SK-N-SH (cell line): ENCODE measurements at regions not wholly inside any gene's neighbourhood (a gene's known extent, or its start where the extent isn't known, plus 50 kb on each side); places are given as distances from the start of the nearest gene placed in this dataset.

Experiments used
- CTCF ChIA-PET: fragments of 300-600, 350-600 bp; formaldehyde crosslinking; extraction: SDS; loops from one replicate; lab custom pipeline; 2021; lab: Yijun Ruan, JAX
- POLR2A ChIA-PET: fragments of 350-600 bp; sonication (Branson Sonifier 250); formaldehyde crosslinking; extraction: SDS; loops from one replicate; lab custom pipeline; 2020; ENCODE audit warnings: antibody characterized with exemption, inconsistent platforms; lab: Yijun Ruan, JAX
- DNase-seq: peaks from one replicate; pipeline ENCODE4 v3.0.0; 2012
- H2AFZ ChIP-seq: fragments of 200-600 bp; sonication (generic); 2 replicates; pipeline ENCODE4 v1.8.1; 2016; ENCODE audit warnings: antibody characterized with exemption, mild to moderate bottlenecking, low read depth
- H3F3A ChIP-seq: fragments of 200-600 bp; sonication (generic); replicated peaks from 2 replicates; pipeline ENCODE3; 2016; ENCODE audit warnings: antibody characterized with exemption, mild to moderate bottlenecking; ENCODE audit not compliant: insufficient read depth
- H3K27ac ChIP-seq, 2 experiments: fragments of 200-500 bp in 1 of 2; fragments of 200-600 bp in 1 of 2; sonication (Bioruptor generic) in 1 of 2; sonication (generic), shearing (Covaris generic) in 1 of 2; 2 replicates each; pipeline versions ENCODE4 v1.5.1 to v1.6.1; 2014 to 2016; ENCODE audit warnings: low read depth in 2 of 2, inconsistent platforms in 1 of 2, low read length in 1 of 2, mild to moderate bottlenecking in 1 of 2, mixed read lengths in 1 of 2
- H3K27me3 ChIP-seq: fragments of 200-600 bp; sonication (generic), shearing (Covaris generic); 2 replicates; pipeline ENCODE4 v1.6.1; 2016; ENCODE audit warnings: mixed run types; ENCODE audit not compliant: insufficient read depth
- H3K36me3 ChIP-seq, 2 experiments: fragments of 200-500 bp in 1 of 2; fragments of 200-600 bp in 1 of 2; sonication (Bioruptor generic) in 1 of 2; sonication (generic) in 1 of 2; replicated peaks in 1 of 2; 2 replicates each; pipeline versions ENCODE3 to v1.5.1; 2014 to 2016; ENCODE audit warnings: low read length in 1 of 2, mild to moderate bottlenecking in 1 of 2; ENCODE audit not compliant: insufficient read depth in 2 of 2, control insufficient read depth in 1 of 2
- H3K4me1 ChIP-seq, 2 experiments: fragments of 200-500 bp in 1 of 2; fragments of 200-600 bp in 1 of 2; sonication (Bioruptor generic) in 1 of 2; sonication (generic), shearing (Covaris generic) in 1 of 2; 2 replicates each; pipeline versions ENCODE4 v1.5.1 to v1.6.1; 2014 to 2016; ENCODE audit warnings: low read depth in 1 of 2, low read length in 1 of 2, mixed run types in 1 of 2; ENCODE audit not compliant: insufficient read depth in 2 of 2, control insufficient read depth in 1 of 2
- H3K4me2 ChIP-seq: fragments of 200-600 bp; sonication (generic), shearing (Covaris generic); 2 replicates; pipeline ENCODE4 v1.6.1; 2017; ENCODE audit warnings: mixed run types
- H3K4me3 ChIP-seq, 2 experiments: fragments of 200-500 bp in 1 of 2; fragments of 200-600 bp in 1 of 2; sonication (Bioruptor generic) in 1 of 2; sonication (generic), shearing (Covaris generic) in 1 of 2; 2 replicates each; pipeline versions ENCODE4 v1.5.1 to v1.8.1; 2014 to 2016; ENCODE audit warnings: low read depth in 2 of 2, inconsistent platforms in 1 of 2, low read length in 1 of 2, mild to moderate bottlenecking in 1 of 2, mixed read lengths in 1 of 2, moderate library complexity in 1 of 2
- H3K79me2 ChIP-seq: fragments of 200-600 bp; sonication (generic); 2 replicates; pipeline ENCODE4 v1.8.1; 2017; ENCODE audit warnings: mild to moderate bottlenecking; ENCODE audit not compliant: insufficient read depth
- H3K9ac ChIP-seq: fragments of 200-600 bp; sonication (generic); 2 replicates; pipeline ENCODE4 v1.6.1; 2017; ENCODE audit warnings: mixed run types
- H3K9me2 ChIP-seq: fragments of 200-600 bp; sonication (generic); 2 replicates; pipeline ENCODE4 v1.6.1; 2017; ENCODE audit warnings: mixed run types
- H3K9me3 ChIP-seq: fragments of 200-600 bp; sonication (generic); 2 replicates; pipeline ENCODE4 v1.6.1; 2017; ENCODE audit warnings: mixed run types, mild to moderate bottlenecking, moderate library complexity
- H4K20me1 ChIP-seq: fragments of 200-600 bp; sonication (generic); 2 replicates; pipeline ENCODE4 v1.6.1; 2017; ENCODE audit warnings: mild to moderate bottlenecking, mixed run types; ENCODE audit not compliant: insufficient read depth
- FOSL2 ChIP-seq: IDR thresholded peaks from 2 replicates; pipeline ENCODE4 v1.4.0; 2012; ENCODE audit warnings: low read depth, mild to moderate bottlenecking, moderate library complexity, borderline replicate concordance
- FOXM1 ChIP-seq: IDR thresholded peaks from 2 replicates; pipeline ENCODE4 v1.4.0; 2012; ENCODE audit warnings: low read depth, mild to moderate bottlenecking
- GABPA ChIP-seq: IDR thresholded peaks from 2 replicates; pipeline ENCODE4 v1.4.0; 2012; ENCODE audit warnings: low read depth, mild to moderate bottlenecking
- JUND ChIP-seq: IDR thresholded peaks from 2 replicates; pipeline ENCODE4 v1.4.0; 2012
- MXI1 ChIP-seq: IDR thresholded peaks from 2 replicates; pipeline ENCODE4 v1.6.1; 2012; ENCODE audit warnings: mild to moderate bottlenecking, low read depth, low read length, improper control_type of control experiment
- NRF1 ChIP-seq: IDR thresholded peaks from 2 replicates; pipeline ENCODE4 v1.6.1; 2012; ENCODE audit warnings: low read depth, mild to moderate bottlenecking, low read length
- POLR2AphosphoS5 ChIP-seq: IDR thresholded peaks from 2 replicates; pipeline ENCODE4 v1.6.1; 2012; ENCODE audit warnings: low read depth, low read length
- RAD21 ChIP-seq: IDR thresholded peaks from 2 replicates; pipeline ENCODE4 v1.6.1; 2012; ENCODE audit warnings: mild to moderate bottlenecking, low read length
- REST ChIP-seq: IDR thresholded peaks from 2 replicates; pipeline ENCODE4 v1.6.1; 2012; ENCODE audit warnings: mild to moderate bottlenecking, low read depth, low read length, moderate library complexity
- RXRA ChIP-seq: IDR thresholded peaks from 2 replicates; pipeline ENCODE4 v1.4.0; 2012; ENCODE audit warnings: low read depth, mild to moderate bottlenecking, borderline replicate concordance
- SMC3 ChIP-seq: IDR thresholded peaks from 2 replicates; pipeline ENCODE4 v1.6.1; 2012; ENCODE audit warnings: low read depth, low read length, improper control_type of control experiment
- USF2 ChIP-seq: fragments of 150-350 bp; IDR thresholded peaks from 2 replicates; pipeline ENCODE4 v1.6.1; 2017; ENCODE audit warnings: antibody characterized with exemption, low read length, low read depth, borderline replicate concordance
- YY1 ChIP-seq: IDR thresholded peaks from 2 replicates; pipeline ENCODE4 v1.4.0; 2012; ENCODE audit warnings: low read depth, mild to moderate bottlenecking
- ZBTB33 ChIP-seq: IDR thresholded peaks from 2 replicates; pipeline ENCODE4 v1.4.0; 2012; ENCODE audit warnings: low read depth, borderline replicate concordance
- WGBS: methylation state at CpG from one replicate; pipeline ENCODE4 v1.1.6; 2017; ENCODE audit warnings: low lambda C conversion rate; 5-methylcytosine and 5-hydroxymethylcytosine counted together

- TF ChIP-seq REST: no peak
- no peak for TF ChIP-seq GABPA
Measured at GRCh38 chr3:83938491-83938890, 1020.3 kb upstream of the CADM2 start (continued).

- H3K36me3 ChIP-seq: no peaks in the 10 kb centered on the region
- POLR2A ChIA-PET: no interaction called here
- H3F3A ChIP-seq: no peaks in the 10 kb centered on the region
- no peaks in the 10 kb centered on the region for H3K9me3 ChIP-seq
- H3K4me3 ChIP-seq: no peak overlapping the region
- TF ChIP-seq SMC3 (no peak), JUND (no peak), FOXM1 (no peak), POLR2AphosphoS5 (no peak), MXI1 (no peak), USF2 (no peak), RAD21 (no peak), RXRA (no peak), YY1 (no peak), ZBTB33 (no peak), GABPA (no peak), NRF1 (no peak), FOSL2 (no peak)
- no peaks in the 10 kb centered on the region for H4K20me1 ChIP-seq
- H3K4me1 ChIP-seq: no peaks in the 10 kb centered on the region
- WGBS: 23% methylated on average over 5 of the region's 11 CpGs
- CTCF ChIA-PET: no interaction called here
- no peak for DNase-seq
- H3K27me3 ChIP-seq: no peaks in the 10 kb centered on the region; the same call in 1 of the 2 replicates
- H2AFZ ChIP-seq: no peak overlapping the region
- no peak overlapping the region for H3K27ac ChIP-seq
- no peaks in the 10 kb centered on the region for H3K79me2 ChIP-seq
- H3K4me2 ChIP-seq: no peak overlapping the region
- no peaks in the 10 kb centered on the region for H3K9me2 ChIP-seq
- no peak overlapping the region for H3K9ac ChIP-seq
Measured at GRCh38 chr3:83941990-83942745, 1016.6 kb upstream of the CADM2 start.
